ENCODE measurements at regions not wholly inside any gene's neighbourhood (a gene's known extent, or its start where the extent isn't known, plus 50 kb on each side); places are given as distances from the start of the nearest gene placed in this dataset.

- TF ChIP-seq POLR2AphosphoS5 (IDR thresholded peaks at IDR 0.05; ENCODE audit: low read depth) (no peak), CTCF (IDR thresholded peaks at IDR 0.05; ENCODE audit: insufficient read depth, low read length) (no peak), SPI1 (IDR thresholded peaks at IDR 0.05; ENCODE audit: borderline replicate concordance, low read depth) (no peak), GABPA (IDR thresholded peaks at IDR 0.05; ENCODE audit: low read depth) (no peak), REST (IDR thresholded peaks at IDR 0.05; ENCODE audit: insufficient replicate concordance, low read depth) (no peak)
- no peak overlapping the region for H3K4me3 ChIP-seq (replicated peaks; ENCODE audit: insufficient read depth, low read length)
- no peak for DNase-seq (ENCODE audit: low read depth in 1 of 2, low spot score in 1 of 2)
- no peak overlapping the region for H3K27ac ChIP-seq (replicated peaks)
- no peaks in the 10 kb centered on the region for H3K27me3 ChIP-seq (ENCODE audit: insufficient read depth, poor library complexity, severe bottlenecking)
Measured at GRCh38 chr3:65303431-65303830, 615.6 kb upstream of the ADAMTS9 start.

GRCh38 chr3:65291448-65292125, 603.8 kb upstream of the ADAMTS9 start:
- no peak overlapping the region for H3K4me3 ChIP-seq (replicated peaks; ENCODE audit: insufficient read depth, low read length)
- no peaks in the 10 kb centered on the region for H3K27me3 ChIP-seq (ENCODE audit: insufficient read depth, poor library complexity, severe bottlenecking)
- TF ChIP-seq GABPA (IDR thresholded peaks at IDR 0.05; ENCODE audit: low read depth): no peak
- TF ChIP-seq POLR2AphosphoS5 (IDR thresholded peaks at IDR 0.05; ENCODE audit: low read depth): no peak
- TF ChIP-seq CTCF (IDR thresholded peaks at IDR 0.05; ENCODE audit: insufficient read depth, low read length): no peak
- no peak for TF ChIP-seq REST (IDR thresholded peaks at IDR 0.05; ENCODE audit: insufficient replicate concordance, low read depth)
- no peak for TF ChIP-seq SPI1 (IDR thresholded peaks at IDR 0.05; ENCODE audit: borderline replicate concordance, low read depth)
- DNase-seq (ENCODE audit: low read depth in 1 of 2, low spot score in 1 of 2): no peak
- no peak overlapping the region for H3K27ac ChIP-seq (replicated peaks)

GRCh38 chr3:65288776-65289175, 601.0 kb upstream of the ADAMTS9 start:
- no peak overlapping the region for H3K4me3 ChIP-seq (replicated peaks; ENCODE audit: insufficient read depth, low read length)
- TF ChIP-seq SPI1 (IDR thresholded peaks at IDR 0.05; ENCODE audit: borderline replicate concordance, low read depth): no peak
- TF ChIP-seq CTCF (IDR thresholded peaks at IDR 0.05; ENCODE audit: insufficient read depth, low read length): no peak
- no peak for TF ChIP-seq GABPA (IDR thresholded peaks at IDR 0.05; ENCODE audit: low read depth)
- TF ChIP-seq REST (IDR thresholded peaks at IDR 0.05; ENCODE audit: insufficient replicate concordance, low read depth): no peak
- TF ChIP-seq POLR2AphosphoS5 (IDR thresholded peaks at IDR 0.05; ENCODE audit: low read depth): no peak
- no peak overlapping the region for H3K27ac ChIP-seq (replicated peaks)
- no peak for DNase-seq (ENCODE audit: low read depth in 1 of 2, low spot score in 1 of 2)
- no peaks in the 10 kb centered on the region for H3K27me3 ChIP-seq (ENCODE audit: insufficient read depth, poor library complexity, severe bottlenecking)

All from HL-60 (cell line).